GM19099 (cell line): ENCODE measurements at regions not wholly inside any gene's neighbourhood (a gene's known extent, or its start where the extent isn't known, plus 50 kb on each side); places are given as distances from the start of the nearest gene placed in this dataset.

Experiments used
- POLR2A ChIP-seq: IDR thresholded peaks from 3 replicates; pipeline ENCODE4 v1.6.1; 2011; ENCODE audit warnings: low read depth; ENCODE audit not compliant: insufficient read length; ENCODE audit errors: extremely low read depth

DNA sequence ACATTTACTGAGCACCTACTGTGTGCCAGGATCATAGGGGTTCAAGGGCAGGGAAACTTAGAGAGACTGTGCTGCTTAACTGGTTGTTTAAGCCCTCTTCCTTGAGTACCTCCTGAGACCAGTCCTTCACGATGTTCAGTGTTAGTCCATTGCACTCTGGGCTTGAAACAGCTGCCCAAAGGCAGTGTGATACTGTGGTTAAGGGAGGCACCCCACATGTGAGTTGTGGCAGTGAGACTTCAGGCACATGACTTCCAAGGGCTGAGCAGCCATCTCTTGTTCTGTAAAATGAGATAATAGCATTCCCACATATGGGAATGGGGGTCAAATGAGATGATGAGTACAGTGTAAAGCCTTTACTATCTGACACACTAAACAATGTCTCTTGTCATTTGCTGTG, 75.1 kb downstream of the LINGO1 start:
- no peak for TF ChIP-seq POLR2A

DNA sequence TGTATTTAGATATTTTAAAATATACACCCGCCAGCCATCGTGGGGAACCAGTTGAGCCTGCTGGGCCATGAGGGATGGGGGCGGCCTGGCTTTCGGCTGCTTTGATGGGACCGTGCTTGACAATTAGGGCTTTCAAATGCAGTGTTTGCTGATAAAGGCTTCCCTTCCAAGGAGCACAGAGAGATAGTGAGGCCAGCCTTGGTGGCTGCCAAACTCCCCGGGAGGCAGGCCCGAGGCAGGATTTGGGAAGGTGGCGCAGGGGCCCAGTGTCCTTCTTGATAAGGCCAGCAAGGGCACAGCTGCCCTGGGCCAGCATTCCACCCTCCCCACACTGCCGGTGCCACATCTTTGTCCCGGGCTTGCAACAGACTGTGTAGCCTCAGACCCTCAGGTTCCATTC, 75.6 kb downstream of the LINGO1 start:
- no peak for TF ChIP-seq POLR2A

GRCh38 chr15:77556622-77557021, 76.1 kb downstream of the LINGO1 start:
- TF ChIP-seq POLR2A, result no peak

DNA sequence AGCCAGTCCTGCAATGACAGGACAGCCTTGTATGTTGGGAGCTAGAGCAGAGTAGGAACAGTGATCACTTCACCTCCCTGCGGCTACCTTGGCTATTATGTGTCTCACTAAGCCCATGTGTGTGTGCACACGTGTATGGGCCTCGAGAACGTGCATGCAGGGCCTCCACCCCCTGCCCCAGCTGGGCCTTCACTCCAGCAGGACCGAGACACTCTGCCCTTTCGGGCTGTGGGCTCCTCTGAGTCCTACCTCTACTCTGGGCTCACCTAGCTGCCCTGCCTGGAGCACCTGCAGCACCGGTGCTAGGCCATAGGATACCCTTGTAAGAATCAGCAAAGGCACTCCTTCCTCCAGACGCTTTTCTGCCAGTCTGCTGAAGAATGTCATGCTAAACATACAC, 77.5 kb downstream of the LINGO1 start:
- no peak for TF ChIP-seq POLR2A

DNA sequence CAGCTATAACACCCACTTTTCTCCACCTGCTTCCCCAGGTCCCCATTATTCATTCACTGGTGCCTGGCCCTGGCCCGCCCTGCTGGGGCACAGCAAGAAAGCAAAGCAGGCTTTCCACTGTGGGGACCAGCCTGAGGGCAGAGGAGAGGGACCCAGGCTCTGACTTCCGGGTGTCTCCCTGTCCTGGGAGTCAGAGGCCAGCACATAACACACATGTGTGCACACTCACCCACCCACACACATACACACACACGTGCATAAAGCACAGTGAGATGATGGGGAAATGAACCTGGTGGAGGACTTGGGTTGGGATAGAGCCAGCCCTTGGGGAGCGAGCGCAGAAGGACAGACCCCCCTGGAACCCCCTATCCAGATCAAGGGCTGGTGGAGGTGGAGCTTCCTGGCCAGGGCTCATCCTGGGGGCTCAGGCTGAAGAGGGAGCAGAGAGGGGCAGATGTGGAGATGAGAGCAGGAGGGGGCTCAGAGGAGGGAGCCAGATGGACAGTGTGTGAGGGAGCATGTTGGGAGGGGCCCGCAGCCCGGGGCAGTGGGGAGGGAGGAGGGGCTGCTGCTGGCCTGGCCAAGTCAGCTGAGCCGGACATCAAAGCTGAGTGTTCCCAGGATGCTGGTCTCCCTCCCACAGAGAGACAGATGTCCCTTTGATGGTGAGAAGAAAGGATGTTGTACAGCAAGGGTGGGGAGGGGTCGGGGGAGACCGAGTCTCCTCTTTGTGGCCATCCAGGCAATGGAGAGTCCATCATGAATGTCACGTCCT, 78.2 kb downstream of the LINGO1 start:
- TF ChIP-seq POLR2A, result no peak

GRCh38 chr15:77553695-77554094, 79.0 kb downstream of the LINGO1 start:
- TF ChIP-seq POLR2A, result no peak

DNA sequence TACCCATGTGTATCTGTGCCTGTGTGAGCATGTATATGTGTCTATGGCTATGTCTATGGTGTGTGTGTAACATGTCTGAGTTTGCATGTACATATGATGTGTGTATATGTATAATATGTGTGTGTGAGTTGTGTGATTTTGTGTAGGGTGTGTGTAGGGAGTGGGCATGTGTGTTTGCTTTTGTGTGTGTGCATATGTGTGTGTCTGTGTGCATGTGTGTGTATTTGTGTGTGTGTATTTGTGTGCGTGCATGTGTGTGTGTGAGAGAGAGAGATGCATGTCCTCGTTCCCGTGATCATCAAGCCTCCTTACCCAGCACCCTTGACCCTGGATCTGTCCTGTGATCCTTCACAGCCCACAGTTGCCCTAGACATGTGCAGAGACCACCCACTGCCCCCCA, 79.5 kb downstream of the LINGO1 start:
- no peak for TF ChIP-seq POLR2A

DNA sequence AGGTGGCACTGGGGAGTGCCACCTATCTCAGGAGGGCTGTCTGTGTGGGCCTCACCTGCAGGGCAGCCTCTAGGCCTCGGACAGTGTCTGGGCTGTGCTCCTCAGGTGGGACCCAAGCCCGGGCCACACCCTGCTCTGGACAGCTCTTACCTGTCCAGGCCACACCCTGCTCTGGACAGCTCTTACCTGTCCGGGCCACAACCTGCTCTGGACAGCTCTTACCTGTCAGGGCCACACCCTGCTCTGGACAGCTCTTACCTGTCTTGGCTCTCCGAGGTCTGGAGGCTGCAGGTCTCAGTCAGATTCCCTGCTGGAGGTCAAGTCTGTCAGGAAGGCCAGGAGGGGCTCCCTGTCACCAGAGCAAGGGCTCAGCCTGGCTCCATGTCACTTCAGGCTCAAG, 80.6 kb downstream of the LINGO1 start:
- no peak for TF ChIP-seq POLR2A

- no peak for TF ChIP-seq POLR2A
Observed at GRCh38 chr15:77550301-77551251, 82.1 kb downstream of the LINGO1 start.

DNA sequence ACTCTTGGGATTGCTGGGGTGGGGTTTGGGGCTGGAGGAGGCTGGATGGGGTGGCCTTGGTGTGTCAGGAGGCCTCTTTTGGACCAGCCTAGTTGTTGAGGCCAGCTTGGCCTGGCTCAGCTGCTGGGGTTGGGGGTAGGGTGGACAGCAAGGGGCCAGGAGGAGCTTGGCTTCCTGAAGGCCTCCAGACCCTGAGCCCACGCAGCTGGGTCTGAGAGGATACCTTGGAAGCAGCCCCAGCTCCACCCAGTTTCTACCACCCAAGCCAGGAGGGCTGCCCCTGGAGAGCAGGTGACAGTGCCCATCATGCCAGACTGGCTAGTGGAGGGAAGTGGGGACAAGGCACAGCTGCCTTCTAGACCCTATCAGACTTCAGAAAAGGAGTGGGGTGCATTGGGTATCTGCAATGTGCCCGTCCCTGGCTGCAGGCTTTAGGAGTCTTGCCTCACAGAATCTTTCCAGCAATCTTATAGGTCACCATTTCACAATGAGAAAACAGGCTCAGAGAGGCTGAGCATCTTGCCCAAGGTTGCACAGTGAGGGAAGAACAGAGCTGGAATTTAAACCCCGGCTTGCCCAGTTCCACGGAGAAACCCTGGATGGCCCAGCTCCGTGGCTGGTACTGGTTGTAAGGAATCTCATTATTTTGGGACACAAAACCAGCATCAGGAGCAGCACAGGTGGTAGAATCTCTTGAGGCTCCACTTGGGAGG, 83.0 kb downstream of the LINGO1 start:
- TF ChIP-seq POLR2A, result no peak

GRCh38 chr15:77548589-77549557, 83.8 kb downstream of the LINGO1 start:
- no peak for TF ChIP-seq POLR2A

GRCh38 chr15:77547801-77548588, 84.7 kb downstream of the LINGO1 start:
- TF ChIP-seq POLR2A, result no peak

- TF ChIP-seq POLR2A, result no peak
Observed at GRCh38 chr15:77546870-77547269, 85.8 kb downstream of the LINGO1 start.
